ENCODE measurements at regions not wholly inside any gene's neighbourhood (a gene's known extent, or its start where the extent isn't known, plus 50 kb on each side); places are given as distances from the start of the nearest gene placed in this dataset.

DNA sequence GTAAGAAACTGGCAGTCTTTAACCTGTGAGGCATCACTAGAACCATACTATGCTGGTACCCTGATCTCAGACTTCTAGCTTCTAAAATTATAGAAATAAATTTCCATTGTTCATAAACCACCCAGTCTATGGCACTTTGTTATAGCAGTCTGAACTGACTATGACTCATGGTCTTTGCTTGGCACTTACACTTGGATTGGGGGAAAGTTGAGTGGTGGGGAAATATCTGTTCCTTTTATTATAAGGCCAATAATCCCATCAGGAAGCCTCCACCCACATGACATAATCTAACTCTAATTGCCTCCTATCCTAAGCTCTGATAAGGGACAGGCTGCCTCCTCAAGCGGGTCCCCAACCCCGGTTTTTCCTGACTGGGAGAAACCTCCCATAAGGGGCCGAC is 61.4 kb upstream of the PACRGL start:
- TF ChIP-seq, protein P1, sequence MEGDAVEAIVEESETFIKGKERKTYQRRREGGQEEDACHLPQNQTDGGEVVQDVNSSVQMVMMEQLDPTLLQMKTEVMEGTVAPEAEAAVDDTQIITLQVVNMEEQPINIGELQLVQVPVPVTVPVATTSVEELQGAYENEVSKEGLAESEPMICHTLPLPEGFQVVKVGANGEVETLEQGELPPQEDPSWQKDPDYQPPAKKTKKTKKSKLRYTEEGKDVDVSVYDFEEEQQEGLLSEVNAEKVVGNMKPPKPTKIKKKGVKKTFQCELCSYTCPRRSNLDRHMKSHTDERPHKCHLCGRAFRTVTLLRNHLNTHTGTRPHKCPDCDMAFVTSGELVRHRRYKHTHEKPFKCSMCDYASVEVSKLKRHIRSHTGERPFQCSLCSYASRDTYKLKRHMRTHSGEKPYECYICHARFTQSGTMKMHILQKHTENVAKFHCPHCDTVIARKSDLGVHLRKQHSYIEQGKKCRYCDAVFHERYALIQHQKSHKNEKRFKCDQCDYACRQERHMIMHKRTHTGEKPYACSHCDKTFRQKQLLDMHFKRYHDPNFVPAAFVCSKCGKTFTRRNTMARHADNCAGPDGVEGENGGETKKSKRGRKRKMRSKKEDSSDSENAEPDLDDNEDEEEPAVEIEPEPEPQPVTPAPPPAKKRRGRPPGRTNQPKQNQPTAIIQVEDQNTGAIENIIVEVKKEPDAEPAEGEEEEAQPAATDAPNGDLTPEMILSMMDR (IDR thresholded peaks at IDR 0.05) = no peak
- TF ChIP-seq POLR2AphosphoS5 (IDR thresholded peaks at IDR 0.05) (no peak), POLR2A (IDR thresholded peaks at IDR 0.05; ENCODE audit: low read depth) (no peak)
